ENCODE measurements at regions not wholly inside any gene's neighbourhood (a gene's known extent, or its start where the extent isn't known, plus 50 kb on each side); places are given as distances from the start of the nearest gene placed in this dataset.
A peak's percentile ranks its signal among the peaks of the same experiment; 100 is the strongest.

- DNase-seq (ENCODE audit: low read depth): no peak
Observed at GRCh38 chr4:137676357-137676998, 144.2 kb upstream of the PCDH18 start.

GRCh38 chr4:137674066-137674465, 141.8 kb upstream of the PCDH18 start:
- DNase-seq (ENCODE audit: low read depth): no peak

- DNase-seq (ENCODE audit: low read depth): no peak
Observed at GRCh38 chr4:137668885-137669545, 136.7 kb upstream of the PCDH18 start.

GRCh38 chr4:137664416-137664815, 132.1 kb upstream of the PCDH18 start:
- peak; percentile 62 for DNase-seq (ENCODE audit: low read depth)

DNA sequence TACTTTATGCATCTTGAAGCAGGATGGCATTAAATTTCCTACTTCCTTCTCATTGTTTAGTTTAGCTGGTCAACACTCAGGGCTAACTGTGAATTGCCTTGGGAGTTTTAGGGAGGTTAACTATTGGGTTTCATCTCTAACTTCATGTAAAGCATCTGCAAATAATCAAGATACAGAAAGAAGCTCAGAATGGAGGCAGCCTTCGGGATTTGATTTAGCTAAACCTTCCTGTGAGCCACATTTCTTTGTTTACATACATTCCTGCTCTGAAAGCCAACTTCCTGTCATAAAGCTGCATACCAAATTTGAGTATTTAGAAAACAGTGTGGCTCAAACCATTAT, 131.7 kb upstream of the PCDH18 start:
- DNase-seq (ENCODE audit: low read depth): peak; percentile 89

- DNase-seq (ENCODE audit: low read depth): no peak
Observed at GRCh38 chr4:137663251-137664045, 131.2 kb upstream of the PCDH18 start.

GRCh38 chr4:137661693-137662092, 129.4 kb upstream of the PCDH18 start:
- no peak for DNase-seq (ENCODE audit: low read depth)

DNA sequence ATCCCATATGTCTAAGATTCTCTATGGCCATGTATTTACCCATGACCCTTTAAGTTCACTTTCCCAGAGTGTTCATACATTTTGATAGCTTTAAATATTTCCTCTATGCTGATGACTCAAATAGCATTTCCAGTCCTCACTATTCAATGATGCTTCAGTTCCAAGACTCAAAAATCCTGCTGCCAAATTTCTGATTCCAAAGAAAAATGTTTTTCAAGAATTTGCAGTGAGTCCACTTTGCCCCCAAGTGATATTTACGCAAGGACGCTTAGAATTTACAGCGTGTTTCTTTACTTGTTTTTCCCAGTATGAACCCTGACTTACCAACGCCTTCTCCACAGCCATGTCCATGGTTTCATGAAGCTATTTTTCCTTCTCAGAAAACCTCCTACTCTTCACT, 127.9 kb upstream of the PCDH18 start:
- DNase-seq (ENCODE audit: low read depth): no peak

DNA sequence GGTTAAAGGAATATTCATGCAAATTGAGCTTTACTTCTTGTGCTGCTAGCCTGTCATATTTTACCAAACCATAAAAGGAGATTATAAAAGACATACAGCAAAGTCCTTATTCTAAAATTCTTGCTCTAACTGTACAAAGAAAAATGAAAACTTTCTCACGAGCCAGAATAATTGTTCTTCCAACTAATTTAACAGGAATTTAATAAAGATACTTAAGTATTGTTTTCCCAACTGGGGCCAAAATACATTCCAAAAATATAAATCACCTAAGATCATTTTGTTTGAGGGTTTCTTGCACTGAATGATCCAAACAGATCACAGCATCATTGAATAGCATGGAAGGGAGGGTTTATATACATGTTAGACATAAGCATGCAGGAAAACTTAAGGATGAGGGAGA, 127.1 kb upstream of the PCDH18 start:
- DNase-seq (ENCODE audit: low read depth): no peak

DNA sequence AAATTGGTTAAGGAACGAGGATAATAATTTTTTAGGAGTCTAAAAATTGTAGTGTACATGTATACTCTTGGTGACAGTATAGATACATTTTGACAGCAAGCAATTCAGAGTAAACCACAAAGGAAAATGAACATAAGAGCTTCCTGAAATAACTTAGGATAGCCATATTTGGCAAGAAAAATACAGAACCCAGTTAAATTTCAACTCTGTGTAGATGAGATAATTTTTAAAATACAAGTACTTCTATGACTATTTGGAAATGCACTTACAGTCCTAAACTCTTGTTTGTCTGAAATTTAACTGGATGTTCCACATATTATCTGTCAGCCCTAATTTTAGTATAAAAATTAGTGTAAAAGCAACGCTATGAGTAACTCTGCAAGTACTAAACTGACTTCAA, 124.4 kb upstream of the PCDH18 start:
- DNase-seq (ENCODE audit: low read depth): no peak

DNA sequence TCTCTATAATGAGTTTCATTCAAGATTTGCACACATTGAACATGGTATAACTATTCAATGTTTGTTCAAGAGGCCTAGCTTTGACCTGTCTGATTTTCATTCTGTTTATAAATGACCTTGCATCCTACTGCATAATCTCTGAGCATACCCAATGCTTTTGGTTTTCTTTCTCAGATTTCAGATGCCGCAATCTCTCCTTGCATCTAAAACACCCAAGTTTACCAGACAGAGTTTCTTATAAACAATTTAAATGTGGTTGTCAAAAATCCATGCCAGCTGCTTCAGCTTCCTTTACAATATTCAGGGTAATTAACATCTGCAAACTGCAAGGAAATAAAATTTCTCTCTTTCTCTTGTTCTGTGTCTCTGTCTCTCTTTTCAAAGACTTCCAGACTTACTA, 123.0 kb upstream of the PCDH18 start:
- no peak for DNase-seq (ENCODE audit: low read depth)

DNA sequence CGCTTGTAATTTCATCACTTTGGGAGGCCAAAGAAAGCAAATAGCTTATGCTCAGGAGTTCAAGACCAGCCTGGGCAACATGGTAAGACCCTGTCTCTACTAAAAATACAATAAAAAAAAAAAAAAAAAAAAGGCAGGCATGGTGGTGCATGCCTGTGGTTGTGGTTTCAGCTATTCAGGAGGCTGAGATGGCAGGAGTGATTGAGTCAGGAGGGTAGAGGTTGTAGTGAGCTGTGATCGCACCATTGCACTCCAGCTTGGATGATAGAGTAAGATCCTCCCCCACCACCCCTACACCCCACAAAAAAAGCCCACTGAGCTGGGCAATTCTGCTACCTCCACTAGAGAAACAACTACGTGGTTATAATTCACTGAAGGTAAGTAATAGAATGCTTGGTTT, 118.8 kb upstream of the PCDH18 start:
- no peak for DNase-seq (ENCODE audit: low read depth)

DNA sequence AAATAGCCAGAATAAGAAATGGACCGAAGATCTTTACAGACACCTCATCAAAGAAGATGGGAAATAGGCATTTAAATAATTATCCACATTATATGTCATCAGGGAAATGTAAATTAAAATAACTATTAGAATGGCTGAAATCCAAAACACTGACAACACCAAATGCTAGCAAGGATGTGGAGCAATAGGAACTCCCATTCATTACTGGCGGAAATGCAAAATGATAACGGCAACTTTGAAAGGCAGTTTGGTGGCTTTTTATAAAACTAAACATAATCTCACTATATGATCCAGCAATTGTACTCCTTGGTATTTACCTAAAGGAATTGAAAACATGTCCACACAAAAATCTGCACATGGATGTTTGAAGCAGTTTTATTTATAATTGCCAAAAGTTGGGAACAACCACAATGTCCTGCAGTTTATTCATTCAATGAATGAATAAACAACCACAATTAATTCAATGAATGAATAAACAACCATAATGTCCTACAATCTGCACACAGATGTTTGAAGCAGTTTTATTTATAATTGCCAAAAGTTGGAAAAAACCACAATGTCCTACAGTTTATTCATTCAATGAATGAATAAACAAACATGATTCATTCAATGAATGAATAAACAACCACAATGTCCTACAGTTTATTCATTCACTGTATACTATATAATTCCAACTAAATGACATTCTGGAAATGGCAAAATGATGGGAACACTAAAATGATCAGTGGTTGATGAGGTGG, 117.6 kb upstream of the PCDH18 start:
- DNase-seq (ENCODE audit: low read depth): no peak

- no peak for DNase-seq (ENCODE audit: low read depth)
Observed at GRCh38 chr4:137648531-137648930, 116.2 kb upstream of the PCDH18 start.

DNA sequence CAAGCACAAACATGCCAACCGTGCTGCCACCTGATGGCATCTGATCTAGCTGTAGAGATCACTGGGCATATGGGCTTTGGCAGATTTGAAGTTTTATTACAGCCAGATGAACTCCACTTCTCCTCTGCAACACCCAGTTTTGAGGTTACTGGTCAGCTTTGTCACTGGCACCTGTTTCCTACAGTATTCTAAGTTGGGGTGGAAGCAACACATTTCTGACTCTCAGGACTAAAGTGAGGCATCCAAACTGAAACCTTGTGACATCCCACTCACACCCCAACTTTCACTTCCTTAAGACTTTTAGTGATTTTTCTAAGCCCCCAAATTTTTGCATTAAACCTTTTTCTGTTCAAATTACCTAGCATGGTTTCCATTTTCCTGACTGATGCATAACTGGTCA, 115.1 kb upstream of the PCDH18 start:
- no peak for DNase-seq (ENCODE audit: low read depth)

DNA sequence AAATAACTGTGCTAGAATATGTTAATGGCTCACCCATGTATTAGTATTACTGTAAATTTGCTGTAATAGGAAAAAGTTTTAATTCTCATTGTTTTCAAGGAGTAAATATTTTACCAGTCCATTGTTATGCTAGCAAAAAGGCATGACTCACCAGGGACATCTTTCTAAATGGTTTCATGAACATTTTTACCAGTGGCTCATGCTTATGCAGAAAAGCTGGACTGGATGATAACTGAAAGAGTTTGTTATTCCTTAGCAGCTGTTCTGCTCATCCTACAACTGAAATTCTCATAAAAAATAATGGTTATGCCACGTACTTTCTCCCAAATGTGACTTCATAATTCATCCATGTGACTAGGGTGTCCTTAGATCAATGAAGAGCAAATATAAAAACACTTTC, 111.9 kb upstream of the PCDH18 start:
- peak; percentile 30 for DNase-seq (ENCODE audit: low read depth)

DNA sequence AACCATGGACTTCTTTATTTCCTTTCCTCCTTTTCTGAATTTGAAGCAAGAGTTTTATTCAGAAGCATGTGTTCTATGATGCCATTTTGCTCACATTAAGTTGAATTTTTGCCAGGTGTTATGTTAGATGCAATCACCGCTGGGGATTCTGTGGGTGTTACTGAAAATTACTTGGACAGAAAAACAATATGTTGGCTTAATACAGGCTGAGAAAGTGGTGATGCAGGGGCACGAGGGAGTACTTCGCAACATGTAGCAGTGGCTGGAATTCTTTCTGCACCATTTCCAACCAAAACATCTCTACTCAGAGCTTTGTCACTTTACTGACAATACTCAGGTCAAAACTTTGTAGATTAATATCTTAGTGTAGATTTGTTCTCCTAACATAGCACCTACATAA, 109.2 kb upstream of the PCDH18 start:
- DNase-seq (ENCODE audit: low read depth): no peak

GRCh38 chr4:137640838-137641158, 108.5 kb upstream of the PCDH18 start:
- DNase-seq (ENCODE audit: low read depth): no peak

- no peak for DNase-seq (ENCODE audit: low read depth)
Observed at GRCh38 chr4:137640156-137640837, 108.0 kb upstream of the PCDH18 start.

GRCh38 chr4:137638934-137639333, 106.6 kb upstream of the PCDH18 start:
- DNase-seq (ENCODE audit: low read depth): no peak

- DNase-seq (ENCODE audit: low read depth): no peak
Observed at GRCh38 chr4:137635601-137636000, 103.3 kb upstream of the PCDH18 start.

GRCh38 chr4:137635108-137635507, 102.8 kb upstream of the PCDH18 start:
- no peak for DNase-seq (ENCODE audit: low read depth)

Data from GM04504 (cell line).